COLO829 (cell line): ENCODE measurements at regions not wholly inside any gene's neighbourhood (a gene's known extent, or its start where the extent isn't known, plus 50 kb on each side); places are given as distances from the start of the nearest gene placed in this dataset.
"Not testable (repeated sequence)": the region's sequence is repeated elsewhere in the genome, so short reads cannot be mapped to it uniquely, and the experiment has no call there.

Source experiments
- DNase-seq: peaks from one replicate; pipeline ENCODE4 v3.0.0; 2012; ENCODE audit warnings: low spot score

DNA sequence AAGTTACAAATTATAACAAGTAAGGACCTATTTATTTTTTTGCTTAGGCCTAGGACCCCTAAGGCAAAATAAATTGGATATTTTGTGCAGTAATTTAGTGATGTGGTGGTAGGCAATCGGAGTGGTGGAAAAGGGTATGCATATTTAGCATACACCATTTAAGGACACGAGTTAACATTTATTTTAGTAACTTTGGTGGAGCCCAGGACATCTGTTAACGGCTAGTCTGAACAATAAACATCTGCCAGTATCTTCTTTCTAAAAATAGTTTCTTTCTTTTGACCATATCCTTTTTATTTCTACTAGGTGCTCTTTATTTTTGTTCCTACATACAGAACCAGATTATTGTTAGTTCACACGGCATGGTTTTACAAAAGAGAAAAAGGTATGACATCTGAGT, 326.3 kb downstream of the CHL1 start:
- DNase-seq, result no peak

DNA sequence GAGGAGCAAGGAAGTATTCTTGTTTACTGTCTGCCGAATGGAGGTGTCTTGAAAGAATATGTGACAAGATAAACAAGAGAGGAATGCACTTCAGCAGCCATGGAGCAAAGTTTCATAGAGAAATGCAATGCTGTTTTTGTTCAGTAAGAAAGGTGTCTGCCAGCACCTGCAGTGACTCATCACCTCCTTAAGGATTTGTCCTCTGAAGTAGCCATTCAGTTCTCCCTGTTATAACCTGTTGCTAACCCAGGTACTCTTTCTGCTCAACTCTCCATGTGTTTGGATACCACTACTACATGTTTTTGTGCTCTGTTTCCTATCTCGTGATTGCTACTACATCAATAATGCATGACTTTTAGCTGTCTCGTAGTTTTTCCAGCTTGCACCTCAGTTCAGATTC, 328.9 kb downstream of the CHL1 start:
- DNase-seq, result no peak

DNA sequence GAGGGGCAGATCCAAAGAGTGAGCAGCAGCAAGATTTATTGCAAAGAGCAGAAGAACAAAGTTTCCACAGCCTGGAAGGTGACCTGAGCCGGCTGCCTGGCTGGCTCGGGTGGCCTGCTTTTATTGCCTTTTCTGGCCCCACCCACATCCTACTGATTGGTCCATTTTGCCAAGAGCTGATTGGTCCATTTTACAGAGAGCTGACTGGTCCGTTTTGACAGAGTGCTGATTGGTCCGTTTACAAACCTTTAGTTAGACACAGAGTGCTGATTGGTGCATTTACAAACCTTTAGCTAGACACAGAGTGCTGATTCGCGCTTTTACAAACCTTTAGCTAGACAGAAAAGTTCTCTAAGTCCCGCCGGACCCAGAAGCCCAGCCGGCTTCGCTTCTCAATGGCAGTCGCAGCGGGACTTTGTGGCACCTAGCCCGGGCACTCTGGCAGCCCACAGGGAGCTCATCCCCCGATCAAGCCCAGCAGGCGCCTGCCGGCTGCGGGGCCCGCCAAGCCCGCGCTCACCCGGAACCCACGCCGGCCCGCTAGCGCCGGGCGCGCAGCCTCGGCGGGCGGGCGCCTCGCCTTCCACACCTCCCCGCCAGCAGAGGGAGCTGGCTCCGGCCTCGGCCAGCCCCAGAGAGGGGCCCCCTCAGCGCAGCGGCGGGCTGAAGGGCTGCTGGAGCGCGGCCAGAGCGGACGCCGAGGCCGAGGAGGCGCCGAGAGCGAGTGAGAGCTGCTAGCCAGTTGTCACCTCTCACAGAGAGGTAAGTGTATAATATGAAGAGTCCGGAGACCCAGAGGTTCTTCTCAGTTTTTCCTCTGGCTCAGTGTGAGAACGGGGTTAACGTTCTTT, 339.2 kb downstream of the CHL1 start:
- DNase-seq, result no peak

DNA sequence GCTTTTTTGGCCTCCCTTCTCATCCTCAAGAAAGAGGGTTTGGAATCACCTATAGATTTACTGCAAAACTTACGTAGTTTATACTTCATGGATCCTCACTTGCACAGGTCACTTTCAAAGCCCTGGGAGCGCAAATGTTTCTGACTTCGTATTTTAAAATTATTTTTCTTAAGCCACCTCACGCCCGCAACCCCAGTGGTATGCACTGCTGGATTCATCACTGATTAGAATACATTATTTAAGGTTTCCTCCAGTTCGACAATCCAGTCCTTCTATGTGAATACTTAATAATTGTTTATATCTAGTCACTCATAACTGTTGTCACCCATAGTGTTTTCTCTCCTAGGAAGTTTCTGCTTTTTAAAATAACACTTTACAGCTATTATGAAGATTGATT, 339.9 kb downstream of the CHL1 start:
- no peak for DNase-seq

DNA sequence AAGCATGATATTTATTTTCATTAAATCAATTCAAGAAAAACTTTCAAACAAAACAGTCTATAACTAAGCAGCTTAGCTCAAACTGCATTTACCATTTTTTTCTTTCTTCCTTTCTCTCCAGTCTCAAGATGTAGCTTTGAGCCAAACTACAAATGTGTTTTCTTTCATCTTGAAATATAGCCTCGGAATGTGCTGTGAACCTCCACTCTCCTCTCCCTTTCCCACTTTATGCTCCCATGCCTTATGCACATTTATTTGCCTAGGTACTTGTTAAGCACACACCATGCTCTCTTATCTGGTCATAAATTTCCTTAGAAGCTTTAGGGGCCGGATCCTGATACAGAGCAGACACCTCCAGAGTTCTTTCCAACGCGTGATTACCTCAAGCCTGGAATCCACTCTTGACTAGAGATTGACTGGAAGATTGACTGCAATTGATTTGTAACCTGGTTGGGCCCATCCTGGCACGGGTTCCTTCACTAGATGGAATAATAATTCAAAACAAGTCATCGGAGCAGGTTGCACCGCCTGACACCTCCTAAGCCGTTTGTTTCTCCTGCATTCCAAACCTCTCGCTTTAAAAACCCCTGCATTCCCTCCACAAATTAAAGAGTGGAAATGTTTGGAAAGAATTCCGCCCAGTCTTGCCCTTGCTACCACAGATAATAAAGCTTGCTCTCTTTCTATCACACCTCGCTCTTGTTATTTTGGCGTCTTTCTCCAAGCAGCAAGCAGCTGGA, 344.7 kb downstream of the CHL1 start:
- DNase-seq, result no peak

GRCh38 chr3:542021-542420, 345.5 kb downstream of the CHL1 start:
- DNase-seq, result no peak

DNA sequence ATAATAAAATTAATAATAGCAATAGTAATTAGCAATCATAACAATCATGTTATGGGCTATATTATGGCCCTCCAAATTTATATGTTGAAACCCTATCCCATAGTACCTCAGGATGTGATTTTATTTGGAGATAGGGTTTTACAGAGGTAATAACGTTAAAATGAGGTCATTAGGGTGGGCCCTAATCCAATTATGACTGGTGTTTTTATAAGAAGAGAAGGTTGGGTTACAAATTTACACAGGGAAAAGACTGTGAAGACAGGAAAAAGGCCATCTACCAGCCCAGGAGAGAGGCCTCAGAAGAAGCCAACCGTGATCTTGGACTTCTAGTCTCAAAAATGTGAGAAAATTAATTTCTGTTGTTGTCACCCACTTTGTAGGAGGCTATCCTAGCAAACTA, 353.1 kb downstream of the CHL1 start:
- DNase-seq, result no peak

DNA sequence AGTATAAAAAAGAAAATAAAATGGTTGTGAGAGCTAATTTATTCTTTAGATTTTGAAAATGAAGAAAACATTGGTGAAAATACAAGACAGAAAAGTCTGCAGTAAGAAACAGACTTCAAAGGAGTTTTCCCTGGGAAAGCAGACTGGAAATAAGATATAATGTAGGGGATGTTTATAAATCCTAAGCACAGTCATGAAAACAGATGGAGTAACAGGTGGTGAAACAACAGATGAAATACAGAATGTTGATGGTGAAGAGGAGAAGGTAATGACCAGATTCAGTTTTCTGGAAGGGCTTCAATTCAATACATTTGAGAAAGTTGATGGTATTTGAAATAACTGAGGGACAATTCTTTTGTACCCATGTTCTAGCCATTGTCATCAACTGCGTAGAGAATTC, 353.9 kb downstream of the CHL1 start:
- DNase-seq, result no peak

- DNase-seq, result no peak
Observed at GRCh38 chr3:557972-558371, 361.4 kb downstream of the CHL1 start.

GRCh38 chr3:567488-568185, 371.1 kb downstream of the CHL1 start:
- no peak for DNase-seq

- DNase-seq, result not testable (repeated sequence)
Observed at GRCh38 chr3:579529-579928, 383.0 kb downstream of the CHL1 start.

DNA sequence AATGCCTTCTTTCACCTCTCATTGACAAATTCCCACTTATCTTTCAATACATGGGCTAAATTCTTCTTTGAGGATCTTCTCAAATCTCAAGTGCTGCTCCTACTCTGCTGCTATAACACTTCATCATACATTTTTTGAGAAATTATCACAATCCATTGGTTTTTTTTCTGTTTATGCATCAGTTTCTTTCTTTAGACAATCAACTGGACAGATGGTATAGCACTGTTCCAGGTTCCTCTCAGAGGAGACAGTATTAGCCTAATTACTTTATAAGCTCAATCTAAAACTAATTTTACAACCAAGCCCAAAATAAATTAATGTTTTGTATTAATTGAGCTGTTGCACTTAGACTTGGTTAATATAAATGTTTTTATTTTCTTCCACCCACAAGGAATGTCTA, 392.5 kb downstream of the CHL1 start:
- DNase-seq, result not testable (repeated sequence)

DNA sequence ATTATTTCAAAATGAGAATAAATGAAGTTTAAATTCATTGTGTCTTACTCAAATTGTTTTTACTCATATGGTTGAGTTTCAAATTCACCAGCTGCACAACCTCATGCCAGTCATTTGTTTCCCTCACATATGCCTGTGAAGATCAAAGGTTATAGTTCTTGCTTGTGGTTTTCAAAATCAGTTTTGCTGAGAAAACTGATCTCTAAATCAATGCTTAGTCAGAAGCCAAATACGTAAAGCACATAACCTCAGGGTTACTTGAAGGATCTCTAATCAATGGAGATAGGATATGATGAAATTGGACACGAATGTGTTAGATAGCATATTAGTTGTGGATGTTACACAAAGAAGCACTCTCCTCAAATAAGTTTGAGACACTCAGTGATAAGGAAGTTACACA, 400.7 kb downstream of the CHL1 start:
- DNase-seq, result not testable (repeated sequence)

DNA sequence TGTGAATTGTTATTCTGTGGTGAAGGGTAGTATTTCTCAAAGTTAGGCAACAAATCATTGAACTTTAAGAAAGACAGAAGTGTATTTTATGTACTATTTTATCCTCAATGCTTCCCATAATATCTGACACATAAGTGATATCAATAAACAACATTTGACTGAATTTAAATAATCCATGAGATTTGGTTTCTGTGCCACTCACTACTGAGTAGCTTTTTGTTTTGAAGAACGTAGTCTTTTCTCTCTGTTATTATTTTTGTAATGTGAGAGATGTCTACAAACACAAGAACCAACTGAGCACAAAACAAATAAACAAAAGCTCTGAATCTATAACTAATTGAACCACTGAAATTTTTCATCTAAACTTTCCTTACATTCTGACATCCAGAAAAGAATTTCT, 401.2 kb downstream of the CHL1 start:
- DNase-seq, result not testable (repeated sequence)

GRCh38 chr3:607480-607879, 410.9 kb downstream of the CHL1 start:
- DNase-seq, result not testable (repeated sequence)

DNA sequence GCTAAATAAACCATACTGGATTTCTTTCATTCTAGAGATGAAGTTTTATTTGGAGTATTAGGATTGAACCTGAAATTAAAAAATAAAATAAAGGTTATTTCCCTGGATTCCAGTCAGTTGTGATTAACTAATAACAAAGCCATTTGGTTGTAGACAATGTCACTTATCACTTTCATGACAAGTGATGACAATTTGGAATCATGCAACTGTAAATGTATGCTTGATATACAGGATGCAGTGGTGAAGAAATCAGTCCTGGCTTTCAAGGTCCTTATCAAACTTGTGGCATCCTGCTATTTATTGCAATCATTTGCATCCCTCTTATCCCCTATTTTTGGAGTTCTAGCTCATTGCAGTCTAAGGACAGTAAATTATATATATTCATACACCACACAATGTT, 425.2 kb downstream of the CHL1 start:
- no peak for DNase-seq

- no peak for DNase-seq
Observed at GRCh38 chr3:622314-622713, 425.8 kb downstream of the CHL1 start.

DNA sequence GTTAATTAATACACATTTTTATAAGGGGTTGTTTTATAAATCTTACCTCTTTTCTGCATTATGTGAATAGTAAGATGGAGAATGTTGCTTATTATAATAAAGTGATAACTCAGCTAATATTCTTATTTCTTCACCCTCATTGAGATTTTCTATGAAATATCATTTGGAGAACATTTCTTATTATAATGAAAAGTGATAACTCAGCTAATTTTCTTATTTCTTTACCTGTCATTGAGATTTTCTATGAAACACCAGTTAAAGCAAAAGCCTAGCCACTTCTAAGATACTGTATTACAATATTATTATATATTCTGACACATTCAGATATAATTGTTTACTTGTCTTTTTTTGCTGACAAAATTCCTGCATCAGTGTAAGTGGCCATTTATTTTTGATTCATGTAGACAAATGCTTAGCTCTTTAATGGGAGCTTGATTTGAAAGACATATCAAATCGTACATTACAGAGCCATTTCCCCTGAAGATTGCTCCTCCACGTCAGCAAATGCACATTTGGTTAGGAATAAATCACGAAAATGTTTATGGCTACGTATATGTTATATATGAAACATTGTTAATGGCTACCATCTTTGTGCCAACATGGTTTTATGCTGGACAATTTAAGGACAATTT, 427.5 kb downstream of the CHL1 start:
- no peak for DNase-seq

- peak; percentile 27 for DNase-seq
Observed at GRCh38 chr3:632571-633170, 436.1 kb downstream of the CHL1 start.

DNA sequence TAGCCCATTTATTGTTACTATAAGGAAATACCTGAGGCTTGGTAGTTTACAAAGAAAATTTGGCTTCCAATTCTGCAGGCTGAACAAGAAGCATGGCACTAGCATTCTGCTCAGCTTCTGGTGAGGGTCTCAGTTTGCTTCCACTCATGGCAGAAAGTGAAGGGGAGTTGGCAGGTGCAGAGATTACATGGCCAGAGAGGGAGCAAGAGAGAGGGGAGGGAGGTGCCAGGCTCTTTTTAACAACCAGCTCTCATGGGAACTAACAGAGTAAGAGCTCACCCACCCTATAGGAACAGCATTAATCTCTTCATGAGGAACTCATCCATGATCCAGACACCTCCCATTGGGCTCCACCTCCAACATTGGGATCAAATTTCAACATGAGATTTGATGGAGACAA, 437.9 kb downstream of the CHL1 start:
- DNase-seq, result no peak

GRCh38 chr3:635393-635792, 438.8 kb downstream of the CHL1 start:
- no peak for DNase-seq

DNA sequence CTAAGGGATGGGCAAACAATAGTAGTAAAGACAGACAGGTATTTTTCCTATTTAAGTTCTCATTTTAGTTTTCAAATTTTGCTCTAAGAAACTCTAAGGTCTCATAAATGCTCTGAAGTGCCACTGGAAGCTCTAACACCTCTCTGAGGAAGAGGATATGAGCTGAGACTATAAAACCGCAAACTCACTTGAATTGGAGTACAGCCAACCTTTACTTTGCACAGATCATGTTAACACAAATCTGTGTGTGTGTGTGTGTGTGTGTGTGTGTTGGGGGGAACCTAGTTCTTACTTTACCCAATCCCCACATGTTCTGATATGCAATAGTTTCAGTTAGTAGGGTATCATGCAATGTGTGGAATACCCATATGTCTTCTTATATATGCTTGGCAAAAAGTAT, 446.8 kb downstream of the CHL1 start:
- no peak for DNase-seq
